ENCODE measurements at regions not wholly inside any gene's neighbourhood (a gene's known extent, or its start where the extent isn't known, plus 50 kb on each side); places are given as distances from the start of the nearest gene placed in this dataset.

DNA sequence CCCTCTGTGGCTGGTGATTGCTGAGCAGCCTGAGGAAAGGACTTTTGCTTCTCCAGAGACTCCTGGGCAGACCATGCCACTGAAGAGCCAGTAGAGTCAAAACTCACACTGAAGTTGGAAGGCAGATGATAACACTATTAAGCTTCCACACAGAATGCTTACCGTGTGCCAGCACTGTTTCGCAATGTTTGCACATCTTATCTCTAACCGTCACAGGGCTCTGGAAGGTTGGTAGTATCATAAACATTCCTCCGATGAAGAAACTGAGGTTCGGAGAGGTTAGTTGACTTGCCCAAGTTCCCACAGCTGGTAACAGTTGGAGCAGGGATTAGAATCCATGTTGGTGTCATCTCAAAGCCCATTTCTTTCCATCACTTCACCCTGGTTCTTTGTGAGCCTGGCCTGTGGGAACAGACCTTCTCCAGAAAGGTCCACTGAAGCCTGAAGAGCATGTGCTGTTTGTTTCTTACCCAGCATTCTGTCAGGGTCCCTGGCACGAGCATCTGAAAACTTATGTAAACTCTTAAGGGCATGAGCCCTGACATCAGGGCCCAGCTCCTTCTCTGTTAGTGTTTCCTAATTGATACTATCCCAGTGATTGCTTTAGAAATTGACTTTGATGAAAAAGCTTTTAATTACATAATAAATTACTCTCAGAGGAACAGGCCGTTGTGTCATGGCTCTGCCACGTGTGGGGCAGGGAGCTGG, 77.0 kb upstream of the PRR23C start:
- no peak for DNase-seq (ENCODE audit: insufficient read length, low spot score, missing footprints)
- Histone ChIP-seq H3K27me3 (ENCODE audit: insufficient read depth, low read length) (no peaks in the 10 kb centered on the region), H2AFZ (ENCODE audit: low read length) (no peak overlapping the region), H3K4me1 (ENCODE audit: insufficient read depth, low read length) (peaks cover 43% of the 10 kb centered on the region), H3K4me2 (ENCODE audit: insufficient read depth, low read length) (no peak overlapping the region), H3K4me3 (ENCODE audit: insufficient read depth, low read length) (no peak overlapping the region), H3K9me3 (ENCODE audit: low read depth, low read length) (no peaks in the 10 kb centered on the region), H3K79me2 (ENCODE audit: insufficient read depth, low read length) (no peaks in the 10 kb centered on the region), H3K27ac (ENCODE audit: low read depth, low read length) (peak overlapping the region; percentile 61), H4K20me1 (ENCODE audit: insufficient read depth, low read length) (no peaks in the 10 kb centered on the region), H3K36me3 (ENCODE audit: insufficient read depth, low read length) (no peaks in the 10 kb centered on the region)
- TF ChIP-seq, protein P1, sequence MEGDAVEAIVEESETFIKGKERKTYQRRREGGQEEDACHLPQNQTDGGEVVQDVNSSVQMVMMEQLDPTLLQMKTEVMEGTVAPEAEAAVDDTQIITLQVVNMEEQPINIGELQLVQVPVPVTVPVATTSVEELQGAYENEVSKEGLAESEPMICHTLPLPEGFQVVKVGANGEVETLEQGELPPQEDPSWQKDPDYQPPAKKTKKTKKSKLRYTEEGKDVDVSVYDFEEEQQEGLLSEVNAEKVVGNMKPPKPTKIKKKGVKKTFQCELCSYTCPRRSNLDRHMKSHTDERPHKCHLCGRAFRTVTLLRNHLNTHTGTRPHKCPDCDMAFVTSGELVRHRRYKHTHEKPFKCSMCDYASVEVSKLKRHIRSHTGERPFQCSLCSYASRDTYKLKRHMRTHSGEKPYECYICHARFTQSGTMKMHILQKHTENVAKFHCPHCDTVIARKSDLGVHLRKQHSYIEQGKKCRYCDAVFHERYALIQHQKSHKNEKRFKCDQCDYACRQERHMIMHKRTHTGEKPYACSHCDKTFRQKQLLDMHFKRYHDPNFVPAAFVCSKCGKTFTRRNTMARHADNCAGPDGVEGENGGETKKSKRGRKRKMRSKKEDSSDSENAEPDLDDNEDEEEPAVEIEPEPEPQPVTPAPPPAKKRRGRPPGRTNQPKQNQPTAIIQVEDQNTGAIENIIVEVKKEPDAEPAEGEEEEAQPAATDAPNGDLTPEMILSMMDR (IDR thresholded peaks at IDR 0.05; ENCODE audit: extremely low read depth, low read depth, low read length), result no peak

DNA sequence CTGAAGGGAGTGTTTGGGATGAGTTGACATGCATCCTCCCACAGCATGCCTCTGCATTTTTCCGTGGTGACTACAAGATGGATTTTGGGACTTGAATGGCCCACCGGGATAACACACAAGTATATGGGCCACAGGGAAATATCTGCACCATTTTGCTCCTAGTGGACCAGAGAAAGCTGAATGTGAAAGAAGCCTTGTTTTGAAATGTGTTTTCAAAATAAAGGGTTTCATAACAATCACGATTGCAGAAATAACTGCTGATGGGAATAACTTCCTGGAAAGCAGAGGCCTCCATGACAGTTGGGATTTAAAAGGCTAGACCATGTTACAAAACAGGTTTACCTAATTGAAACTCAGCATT, 77.5 kb upstream of the PRR23C start:
- H3K9me3 ChIP-seq (ENCODE audit: low read depth, low read length), result no peaks in the 10 kb centered on the region
- H4K20me1 ChIP-seq (ENCODE audit: insufficient read depth, low read length), result no peaks in the 10 kb centered on the region
- no peaks in the 10 kb centered on the region for H3K27me3 ChIP-seq (ENCODE audit: insufficient read depth, low read length)
- no peaks in the 10 kb centered on the region for H3K79me2 ChIP-seq (ENCODE audit: insufficient read depth, low read length)
- no peak overlapping the region for H3K4me2 ChIP-seq (ENCODE audit: insufficient read depth, low read length)
- H2AFZ ChIP-seq (ENCODE audit: low read length), result peak overlapping the region; percentile 15
- TF ChIP-seq, protein P1 (IDR thresholded peaks at IDR 0.05; ENCODE audit: extremely low read depth, low read depth, low read length), result no peak
- H3K27ac ChIP-seq (ENCODE audit: low read depth, low read length), result peak overlapping the region; percentile 61
- no peak overlapping the region for H3K4me3 ChIP-seq (ENCODE audit: insufficient read depth, low read length)
- H3K4me1 ChIP-seq (ENCODE audit: insufficient read depth, low read length), result peaks cover 42% of the 10 kb centered on the region
- H3K36me3 ChIP-seq (ENCODE audit: insufficient read depth, low read length), result no peaks in the 10 kb centered on the region
- DNase-seq (ENCODE audit: insufficient read length, low spot score, missing footprints), result no peak

DNA sequence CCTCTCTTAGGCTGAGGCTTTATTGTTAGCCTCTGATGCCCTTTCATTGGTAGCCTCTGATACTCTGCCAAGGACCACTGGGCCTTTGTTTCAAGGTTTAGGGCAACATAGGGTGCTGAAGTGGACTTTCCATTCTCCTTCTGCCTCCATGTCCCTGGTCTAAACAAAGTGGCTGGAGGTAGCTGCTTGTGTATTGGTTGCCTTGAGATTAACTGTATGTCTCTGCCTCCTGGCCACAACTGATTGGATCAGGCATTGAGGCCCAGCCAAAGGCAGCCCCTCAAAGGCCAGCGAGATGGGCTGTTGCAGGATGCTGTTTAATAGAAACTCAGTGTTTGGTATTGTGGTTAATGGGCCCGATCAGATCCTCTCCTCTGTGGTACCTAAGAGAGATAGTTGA, 77.9 kb upstream of the PRR23C start:
- peaks cover 38% of the 10 kb centered on the region for H3K4me1 ChIP-seq (ENCODE audit: insufficient read depth, low read length)
- H4K20me1 ChIP-seq (ENCODE audit: insufficient read depth, low read length), result no peaks in the 10 kb centered on the region
- H3K36me3 ChIP-seq (ENCODE audit: insufficient read depth, low read length), result no peaks in the 10 kb centered on the region
- H3K27ac ChIP-seq (ENCODE audit: low read depth, low read length), result no peak overlapping the region
- DNase-seq (ENCODE audit: insufficient read length, low spot score, missing footprints), result no peak
- H3K4me3 ChIP-seq (ENCODE audit: insufficient read depth, low read length), result no peak overlapping the region
- H2AFZ ChIP-seq (ENCODE audit: low read length), result peak overlapping the region; percentile 15
- H3K27me3 ChIP-seq (ENCODE audit: insufficient read depth, low read length), result no peaks in the 10 kb centered on the region
- TF ChIP-seq, protein P1 (IDR thresholded peaks at IDR 0.05; ENCODE audit: extremely low read depth, low read depth, low read length), result no peak
- H3K9me3 ChIP-seq (ENCODE audit: low read depth, low read length), result no peaks in the 10 kb centered on the region
- no peak overlapping the region for H3K4me2 ChIP-seq (ENCODE audit: insufficient read depth, low read length)
- no peaks in the 10 kb centered on the region for H3K79me2 ChIP-seq (ENCODE audit: insufficient read depth, low read length)

DNA sequence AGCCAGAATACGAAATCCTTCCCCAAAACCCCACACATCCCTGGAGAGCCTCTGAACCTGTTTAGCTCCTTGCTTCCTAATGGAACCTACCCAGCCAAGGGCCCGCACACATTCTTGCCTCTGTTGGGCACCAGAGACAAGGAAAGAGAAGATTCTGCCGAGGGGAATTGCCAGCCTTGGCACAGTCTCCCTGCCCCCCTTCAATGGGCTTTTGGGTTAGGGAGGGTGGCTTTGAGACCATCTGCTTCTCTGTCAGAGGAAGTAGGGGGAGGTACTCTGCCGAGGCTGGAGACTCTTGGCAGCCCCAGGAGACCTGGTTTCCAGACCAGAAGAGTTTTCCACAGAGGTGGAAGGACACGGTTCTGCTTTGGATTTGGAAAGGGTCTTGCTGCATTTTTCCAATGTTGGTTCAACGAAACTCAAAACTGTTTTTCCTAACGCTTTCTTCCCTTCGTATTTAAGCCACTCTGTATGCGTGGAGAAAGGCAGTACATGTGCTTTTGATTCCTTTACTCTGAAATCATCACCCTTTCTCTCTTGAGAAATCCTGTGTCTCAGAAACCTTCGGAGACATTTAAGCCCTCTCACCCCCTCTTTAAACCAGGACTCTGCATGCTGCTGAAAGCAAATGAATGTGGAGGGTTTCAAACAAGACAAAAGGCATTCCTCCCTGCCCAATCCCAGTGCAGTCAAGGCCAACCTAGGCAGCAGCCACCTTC, 78.8 kb upstream of the PRR23C start:
- H3K27ac ChIP-seq (ENCODE audit: low read depth, low read length), result no peak overlapping the region
- H3K27me3 ChIP-seq (ENCODE audit: insufficient read depth, low read length), result no peaks in the 10 kb centered on the region
- no peak overlapping the region for H3K4me3 ChIP-seq (ENCODE audit: insufficient read depth, low read length)
- no peaks in the 10 kb centered on the region for H4K20me1 ChIP-seq (ENCODE audit: insufficient read depth, low read length)
- no peaks in the 10 kb centered on the region for H3K79me2 ChIP-seq (ENCODE audit: insufficient read depth, low read length)
- H3K36me3 ChIP-seq (ENCODE audit: insufficient read depth, low read length), result no peaks in the 10 kb centered on the region
- H3K4me1 ChIP-seq (ENCODE audit: insufficient read depth, low read length), result peaks cover 34% of the 10 kb centered on the region
- no peak overlapping the region for H2AFZ ChIP-seq (ENCODE audit: low read length)
- TF ChIP-seq, protein P1 (IDR thresholded peaks at IDR 0.05; ENCODE audit: extremely low read depth, low read depth, low read length), result no peak
- DNase-seq (ENCODE audit: insufficient read length, low spot score, missing footprints), result no peak
- no peaks in the 10 kb centered on the region for H3K9me3 ChIP-seq (ENCODE audit: low read depth, low read length)
- H3K4me2 ChIP-seq (ENCODE audit: insufficient read depth, low read length), result no peak overlapping the region
